Osteocyte (in vitro differentiated cells): ENCODE measurements at regions not wholly inside any gene's neighbourhood (a gene's known extent, or its start where the extent isn't known, plus 50 kb on each side); places are given as distances from the start of the nearest gene placed in this dataset.
"Not testable (repeated sequence)": the region's sequence is repeated elsewhere in the genome, so short reads cannot be mapped to it uniquely, and the experiment has no call there.

Source experiments
- DNase-seq: peaks from one replicate; pipeline ENCODE4 v3.0.0; 2021; ENCODE audit warnings: mixed read lengths; ENCODE audit not compliant: unreplicated experiment; ENCODE audit errors: extremely low spot score
- H3K27ac Mint-ChIP-seq: one replicate; pipeline ENCODE4 v1.8.0; 2021; ENCODE audit warnings: mild to moderate bottlenecking, mixed read lengths; ENCODE audit not compliant: unreplicated experiment
- H3K27me3 Mint-ChIP-seq: one replicate; pipeline ENCODE4 v1.8.0; 2021; ENCODE audit warnings: mixed read lengths; ENCODE audit not compliant: unreplicated experiment
- H3K36me3 Mint-ChIP-seq: one replicate; pipeline ENCODE4 v1.8.0; 2021; ENCODE audit warnings: mixed read lengths; ENCODE audit not compliant: unreplicated experiment
- H3K4me1 Mint-ChIP-seq: one replicate; pipeline ENCODE4 v1.8.0; 2021; ENCODE audit warnings: mixed read lengths; ENCODE audit not compliant: unreplicated experiment
- H3K4me3 Mint-ChIP-seq: one replicate; pipeline ENCODE4 v1.8.0; 2021; ENCODE audit warnings: mild to moderate bottlenecking, moderate library complexity, mixed read lengths; ENCODE audit not compliant: unreplicated experiment
- H3K9me3 Mint-ChIP-seq: one replicate; pipeline ENCODE4 v1.8.0; 2021; ENCODE audit warnings: mixed read lengths; ENCODE audit not compliant: unreplicated experiment
- CTCF ChIP-seq: fragments of 200-600 bp; sonication (generic); IDR thresholded peaks from 2 replicates; pipeline ENCODE4 v1.5.0; 2021; ENCODE audit warnings: antibody characterized with exemption, mild to moderate bottlenecking, moderate library complexity

GRCh38 chr3:35305406-35305805 lies 333.9 kb upstream of the ARPP21 start:
- H3K9me3 Mint-ChIP-seq: no peaks in the 10 kb centered on the region
- no peak for TF ChIP-seq CTCF
- H3K4me1 Mint-ChIP-seq: no peaks in the 10 kb centered on the region
- no peak overlapping the region for H3K4me3 Mint-ChIP-seq
- no peak overlapping the region for H3K27ac Mint-ChIP-seq
- peaks cover 10% of the 10 kb centered on the region for H3K27me3 Mint-ChIP-seq
- no peak for DNase-seq
- no peaks in the 10 kb centered on the region for H3K36me3 Mint-ChIP-seq

- Mint-ChIP-seq H3K27ac (no peak overlapping the region), H3K4me1 (no peaks in the 10 kb centered on the region)
- TF ChIP-seq CTCF: no peak
Measured at GRCh38 chr3:35307296-35307695, 332.0 kb upstream of the ARPP21 start.

GRCh38 chr3:35316841-35317240 lies 322.5 kb upstream of the ARPP21 start:
- H3K27me3 Mint-ChIP-seq, H3K36me3 Mint-ChIP-seq, H3K4me3 Mint-ChIP-seq, H3K27ac Mint-ChIP-seq, DNase-seq, H3K4me1 Mint-ChIP-seq, H3K9me3 Mint-ChIP-seq: not testable (repeated sequence)

More at GRCh38 chr3:35307296-35307695, 332.0 kb upstream of the ARPP21 start:
- H3K27me3 Mint-ChIP-seq: peaks cover 3% of the 10 kb centered on the region
- no peak overlapping the region for H3K4me3 Mint-ChIP-seq
- no peak for DNase-seq
- H3K9me3 Mint-ChIP-seq: no peaks in the 10 kb centered on the region
- no peaks in the 10 kb centered on the region for H3K36me3 Mint-ChIP-seq

- Mint-ChIP-seq H3K4me1 (peaks cover 16% of the 10 kb centered on the region), H3K36me3 (no peaks in the 10 kb centered on the region), H3K9me3 (no peaks in the 10 kb centered on the region), H3K27ac (no peak overlapping the region), H3K27me3 (no peaks in the 10 kb centered on the region), H3K4me3 (no peak overlapping the region)
- TF ChIP-seq CTCF: no peak
- no peak for DNase-seq
Measured at GRCh38 chr3:35320646-35321407, 318.5 kb upstream of the ARPP21 start.

- Mint-ChIP-seq H3K9me3 (peaks cover 5% of the 10 kb centered on the region), H3K36me3 (no peaks in the 10 kb centered on the region), H3K27me3 (no peaks in the 10 kb centered on the region), H3K27ac (peak overlapping the region; percentile 47), H3K4me1 (peaks cover 11% of the 10 kb centered on the region), H3K4me3 (no peak overlapping the region)
- no peak for TF ChIP-seq CTCF
- DNase-seq: no peak
Measured at GRCh38 chr3:35322070-35322469, 317.3 kb upstream of the ARPP21 start.
